ENCODE measurements at regions not wholly inside any gene's neighbourhood (a gene's known extent, or its start where the extent isn't known, plus 50 kb on each side); places are given as distances from the start of the nearest gene placed in this dataset.

DNA sequence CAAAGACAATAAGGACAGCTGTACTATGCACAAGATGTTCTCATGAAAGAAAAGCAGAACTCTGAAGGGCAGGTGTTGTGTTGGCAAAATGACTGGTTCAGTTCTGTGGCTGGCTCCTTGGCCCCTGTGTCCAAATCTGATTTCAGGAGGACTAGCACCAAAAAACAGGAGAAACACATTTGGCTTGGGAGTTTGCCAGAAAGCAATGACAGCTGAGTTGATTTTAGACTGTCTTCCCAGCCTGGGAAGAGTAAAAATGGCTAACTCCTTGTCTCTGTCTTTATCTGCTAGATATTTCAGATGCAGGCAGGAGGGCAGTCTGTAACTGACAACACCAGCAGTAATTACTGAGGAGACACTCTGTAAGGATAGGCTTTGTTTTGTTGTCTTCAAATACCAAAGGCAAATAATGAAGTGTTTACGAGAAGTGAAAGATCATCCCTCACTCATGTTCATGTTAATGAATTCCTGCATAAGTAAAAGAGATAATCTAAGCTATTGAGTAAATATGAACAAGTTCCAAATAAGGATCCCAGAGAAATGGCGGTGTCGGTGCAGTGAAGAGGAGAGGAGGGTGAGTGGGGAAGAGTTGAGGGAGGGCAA is 989.0 kb downstream of the CDH11 start:
- no peak overlapping the region for H2AFZ ChIP-seq (ENCODE audit: low read length)
- H3K27me3 ChIP-seq (ENCODE audit: insufficient read depth, low read length), result no peaks in the 10 kb centered on the region
- no peaks in the 10 kb centered on the region for H3K79me2 ChIP-seq (ENCODE audit: insufficient read depth, low read length)
- no peaks in the 10 kb centered on the region for H3K36me3 ChIP-seq (ENCODE audit: insufficient read depth, low read length)
- H4K20me1 ChIP-seq (ENCODE audit: insufficient read depth, low read length), result no peaks in the 10 kb centered on the region
- no peak overlapping the region for H3K27ac ChIP-seq (ENCODE audit: low read depth, low read length)
- no peak for DNase-seq (ENCODE audit: insufficient read length, low spot score, missing footprints)
- H3K4me2 ChIP-seq (ENCODE audit: insufficient read depth, low read length), result no peak overlapping the region
- H3K4me1 ChIP-seq (ENCODE audit: insufficient read depth, low read length), result no peaks in the 10 kb centered on the region
- H3K9me3 ChIP-seq (ENCODE audit: low read depth, low read length), result no peaks in the 10 kb centered on the region
- no peak overlapping the region for H3K4me3 ChIP-seq (ENCODE audit: insufficient read depth, low read length)
- TF ChIP-seq, protein P1, sequence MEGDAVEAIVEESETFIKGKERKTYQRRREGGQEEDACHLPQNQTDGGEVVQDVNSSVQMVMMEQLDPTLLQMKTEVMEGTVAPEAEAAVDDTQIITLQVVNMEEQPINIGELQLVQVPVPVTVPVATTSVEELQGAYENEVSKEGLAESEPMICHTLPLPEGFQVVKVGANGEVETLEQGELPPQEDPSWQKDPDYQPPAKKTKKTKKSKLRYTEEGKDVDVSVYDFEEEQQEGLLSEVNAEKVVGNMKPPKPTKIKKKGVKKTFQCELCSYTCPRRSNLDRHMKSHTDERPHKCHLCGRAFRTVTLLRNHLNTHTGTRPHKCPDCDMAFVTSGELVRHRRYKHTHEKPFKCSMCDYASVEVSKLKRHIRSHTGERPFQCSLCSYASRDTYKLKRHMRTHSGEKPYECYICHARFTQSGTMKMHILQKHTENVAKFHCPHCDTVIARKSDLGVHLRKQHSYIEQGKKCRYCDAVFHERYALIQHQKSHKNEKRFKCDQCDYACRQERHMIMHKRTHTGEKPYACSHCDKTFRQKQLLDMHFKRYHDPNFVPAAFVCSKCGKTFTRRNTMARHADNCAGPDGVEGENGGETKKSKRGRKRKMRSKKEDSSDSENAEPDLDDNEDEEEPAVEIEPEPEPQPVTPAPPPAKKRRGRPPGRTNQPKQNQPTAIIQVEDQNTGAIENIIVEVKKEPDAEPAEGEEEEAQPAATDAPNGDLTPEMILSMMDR (IDR thresholded peaks at IDR 0.05; ENCODE audit: extremely low read depth, low read depth, low read length), result no peak

DNA sequence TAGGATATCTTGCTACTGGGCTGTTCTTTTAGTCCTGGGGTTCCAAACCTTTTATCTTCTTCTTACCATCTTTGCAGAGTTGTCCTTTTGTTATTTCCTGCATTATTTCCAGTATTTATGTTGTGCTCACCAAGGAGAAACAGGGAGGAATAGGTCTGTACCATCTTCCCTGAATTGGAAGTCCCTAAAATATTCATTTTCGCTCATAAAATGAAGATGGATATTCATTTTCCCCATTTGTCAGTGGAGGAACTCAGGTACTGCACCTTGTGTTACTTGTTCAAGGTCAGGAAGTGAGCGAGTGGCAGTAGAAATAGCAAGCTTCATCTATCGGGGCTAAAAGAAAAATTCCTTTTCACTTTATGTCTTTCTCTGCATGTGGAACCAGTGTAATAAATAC is 989.7 kb downstream of the CDH11 start:
- Histone ChIP-seq H4K20me1 (ENCODE audit: insufficient read depth, low read length) (no peaks in the 10 kb centered on the region), H3K27me3 (ENCODE audit: insufficient read depth, low read length) (no peaks in the 10 kb centered on the region), H3K4me1 (ENCODE audit: insufficient read depth, low read length) (no peaks in the 10 kb centered on the region), H3K9me3 (ENCODE audit: low read depth, low read length) (no peaks in the 10 kb centered on the region), H2AFZ (ENCODE audit: low read length) (no peak overlapping the region), H3K79me2 (ENCODE audit: insufficient read depth, low read length) (no peaks in the 10 kb centered on the region), H3K4me3 (ENCODE audit: insufficient read depth, low read length) (no peak overlapping the region), H3K36me3 (ENCODE audit: insufficient read depth, low read length) (no peaks in the 10 kb centered on the region), H3K4me2 (ENCODE audit: insufficient read depth, low read length) (no peak overlapping the region), H3K27ac (ENCODE audit: low read depth, low read length) (no peak overlapping the region)
- TF ChIP-seq, protein P1 (IDR thresholded peaks at IDR 0.05; ENCODE audit: extremely low read depth, low read depth, low read length), result no peak
- no peak for DNase-seq (ENCODE audit: insufficient read length, low spot score, missing footprints)

DNA sequence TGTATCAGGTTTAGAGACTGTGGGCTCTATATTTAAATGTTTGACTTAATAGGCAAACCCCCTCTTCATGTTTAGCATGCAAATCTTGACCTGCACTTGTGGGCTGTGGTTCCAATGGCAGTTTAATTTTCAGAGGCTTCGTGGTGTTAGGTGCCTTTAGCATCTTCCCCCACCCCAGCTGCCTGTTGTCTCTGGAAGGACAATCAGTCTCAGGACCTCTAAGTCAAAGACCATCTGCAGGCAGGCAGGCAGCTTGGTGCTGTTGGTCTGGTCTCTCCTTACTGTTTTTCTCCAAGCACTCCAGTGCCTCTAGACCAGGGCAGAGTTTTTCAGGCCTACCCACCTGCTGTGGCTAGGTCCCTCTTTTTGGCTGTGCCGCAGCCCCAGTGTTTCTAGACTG is 990.4 kb downstream of the CDH11 start:
- H3K4me2 ChIP-seq (ENCODE audit: insufficient read depth, low read length), result no peak overlapping the region
- no peaks in the 10 kb centered on the region for H3K4me1 ChIP-seq (ENCODE audit: insufficient read depth, low read length)
- no peaks in the 10 kb centered on the region for H3K9me3 ChIP-seq (ENCODE audit: low read depth, low read length)
- H3K79me2 ChIP-seq (ENCODE audit: insufficient read depth, low read length), result no peaks in the 10 kb centered on the region
- DNase-seq (ENCODE audit: insufficient read length, low spot score, missing footprints), result no peak
- TF ChIP-seq, protein P1 (IDR thresholded peaks at IDR 0.05; ENCODE audit: extremely low read depth, low read depth, low read length), result no peak
- no peaks in the 10 kb centered on the region for H4K20me1 ChIP-seq (ENCODE audit: insufficient read depth, low read length)
- H3K36me3 ChIP-seq (ENCODE audit: insufficient read depth, low read length), result no peaks in the 10 kb centered on the region
- no peak overlapping the region for H3K4me3 ChIP-seq (ENCODE audit: insufficient read depth, low read length)
- no peak overlapping the region for H2AFZ ChIP-seq (ENCODE audit: low read length)
- H3K27me3 ChIP-seq (ENCODE audit: insufficient read depth, low read length), result no peaks in the 10 kb centered on the region
- no peak overlapping the region for H3K27ac ChIP-seq (ENCODE audit: low read depth, low read length)

DNA sequence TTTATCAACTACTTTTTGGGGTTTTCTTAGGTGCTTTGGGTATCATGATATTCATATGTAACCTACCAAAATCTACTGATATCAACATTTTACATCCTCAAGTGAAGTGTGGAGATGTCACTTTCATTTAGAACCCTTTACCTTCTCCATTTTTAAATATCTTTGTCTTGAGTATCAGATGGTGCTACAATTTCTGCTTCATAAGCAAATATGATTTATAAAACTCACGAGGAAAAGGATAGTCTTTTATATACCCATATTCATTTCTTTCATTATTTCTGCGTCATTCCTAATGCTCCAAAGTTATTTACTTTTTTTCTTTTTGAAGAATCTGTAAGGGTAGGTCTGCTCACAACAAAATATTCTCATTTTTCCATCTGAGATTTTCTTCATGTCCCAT is 991.7 kb downstream of the CDH11 start:
- Histone ChIP-seq H3K27me3 (ENCODE audit: insufficient read depth, low read length) (no peaks in the 10 kb centered on the region), H3K9me3 (ENCODE audit: low read depth, low read length) (no peaks in the 10 kb centered on the region), H3K36me3 (ENCODE audit: insufficient read depth, low read length) (no peaks in the 10 kb centered on the region), H3K4me3 (ENCODE audit: insufficient read depth, low read length) (no peak overlapping the region), H3K4me2 (ENCODE audit: insufficient read depth, low read length) (no peak overlapping the region), H3K27ac (ENCODE audit: low read depth, low read length) (no peak overlapping the region), H3K79me2 (ENCODE audit: insufficient read depth, low read length) (no peaks in the 10 kb centered on the region), H2AFZ (ENCODE audit: low read length) (no peak overlapping the region), H3K4me1 (ENCODE audit: insufficient read depth, low read length) (no peaks in the 10 kb centered on the region), H4K20me1 (ENCODE audit: insufficient read depth, low read length) (no peaks in the 10 kb centered on the region)
- TF ChIP-seq, protein P1 (IDR thresholded peaks at IDR 0.05; ENCODE audit: extremely low read depth, low read depth, low read length), result no peak
- DNase-seq (ENCODE audit: insufficient read length, low spot score, missing footprints), result no peak

Measured in osteoblast (primary cell).